HL-60 (cell line): ENCODE measurements at regions not wholly inside any gene's neighbourhood (a gene's known extent, or its start where the extent isn't known, plus 50 kb on each side); places are given as distances from the start of the nearest gene placed in this dataset.

ENCODE experiments used
- DNase-seq, 2 experiments: peaks; one replicate each; pipeline ENCODE4 v3.0.0-alpha.2; 2010 to 2020; ENCODE audit warnings: low read depth in 1 of 2, low spot score in 1 of 2
- H3K27ac ChIP-seq: fragments of 250-450 bp; sonication (Bioruptor Pico); replicated peaks from 2 replicates; pipeline ENCODE4 v1.5.1; 2020; ENCODE audit warnings: mild to moderate bottlenecking, moderate library complexity
- H3K27me3 ChIP-seq: fragments of 250-450 bp; sonication (Bioruptor Pico); 2 replicates; pipeline ENCODE4 v1.5.1; 2021; ENCODE audit warnings: mild to moderate bottlenecking, moderate library complexity; ENCODE audit not compliant: insufficient read depth, poor library complexity, severe bottlenecking
- H3K4me3 ChIP-seq: replicated peaks from 2 replicates; pipeline ENCODE4 v1.5.1; 2011; ENCODE audit warnings: mild to moderate bottlenecking, control low read depth, low read length; ENCODE audit not compliant: insufficient read depth
- GABPA ChIP-seq: IDR thresholded peaks from 2 replicates; pipeline ENCODE4 v1.6.1; 2012; ENCODE audit warnings: low read depth
- POLR2AphosphoS5 ChIP-seq: IDR thresholded peaks from 2 replicates; pipeline ENCODE4 v1.6.1; 2012; ENCODE audit warnings: low read depth
- SPI1 ChIP-seq: IDR thresholded peaks from 2 replicates; pipeline ENCODE4 v1.6.1; 2012; ENCODE audit warnings: low read depth, mild to moderate bottlenecking, borderline replicate concordance
- TF ChIP-seq, protein P1 (sequence below): IDR thresholded peaks from 2 replicates; pipeline ENCODE4 v1.6.1; 2012; ENCODE audit warnings: low read depth; ENCODE audit not compliant: insufficient replicate concordance
- TF ChIP-seq, protein P2 (sequence below): IDR thresholded peaks from one replicate; pipeline ENCODE4 v1.5.1; 2011; ENCODE audit warnings: low read length, control low read depth, inconsistent platforms; ENCODE audit not compliant: insufficient read depth

DNA sequence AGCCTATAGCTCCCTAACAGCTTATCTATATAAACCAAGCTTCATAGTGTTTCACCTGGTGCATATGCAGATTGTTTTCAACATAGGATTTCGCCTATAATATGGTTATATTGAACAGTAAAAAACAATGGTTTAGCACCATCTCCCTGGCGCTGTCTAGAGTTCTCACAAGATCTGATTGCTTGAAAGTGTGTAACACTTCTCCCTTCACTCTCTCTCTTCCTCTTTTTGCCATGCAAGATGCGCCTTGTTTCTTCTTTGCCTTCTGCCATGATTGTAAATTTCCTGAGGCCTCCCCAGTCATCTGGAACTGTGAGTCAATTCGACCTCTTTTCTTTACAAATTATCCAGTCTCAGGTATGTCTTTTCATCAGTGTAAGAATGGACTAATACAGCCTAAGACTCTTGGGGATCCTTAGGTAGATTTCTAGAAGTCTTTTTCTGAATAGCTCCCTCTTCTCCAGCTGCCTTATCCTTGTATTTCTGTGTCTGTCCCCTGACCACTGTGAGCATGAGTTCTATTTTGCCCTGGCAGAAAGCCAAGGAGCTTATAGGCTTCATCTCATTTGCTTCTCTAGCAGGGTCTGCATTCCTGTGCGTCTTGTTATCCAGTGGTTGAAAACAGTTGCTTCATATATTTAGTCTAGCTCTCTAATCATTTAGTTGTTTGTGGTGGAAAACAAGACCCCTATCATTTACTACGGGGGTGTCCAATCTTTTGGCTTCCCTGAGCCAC, 401.6 kb downstream of the GPD2 start:
- no peak overlapping the region for H3K27ac ChIP-seq
- no peak for DNase-seq
- H3K4me3 ChIP-seq = no peak overlapping the region
- TF ChIP-seq, protein P1, sequence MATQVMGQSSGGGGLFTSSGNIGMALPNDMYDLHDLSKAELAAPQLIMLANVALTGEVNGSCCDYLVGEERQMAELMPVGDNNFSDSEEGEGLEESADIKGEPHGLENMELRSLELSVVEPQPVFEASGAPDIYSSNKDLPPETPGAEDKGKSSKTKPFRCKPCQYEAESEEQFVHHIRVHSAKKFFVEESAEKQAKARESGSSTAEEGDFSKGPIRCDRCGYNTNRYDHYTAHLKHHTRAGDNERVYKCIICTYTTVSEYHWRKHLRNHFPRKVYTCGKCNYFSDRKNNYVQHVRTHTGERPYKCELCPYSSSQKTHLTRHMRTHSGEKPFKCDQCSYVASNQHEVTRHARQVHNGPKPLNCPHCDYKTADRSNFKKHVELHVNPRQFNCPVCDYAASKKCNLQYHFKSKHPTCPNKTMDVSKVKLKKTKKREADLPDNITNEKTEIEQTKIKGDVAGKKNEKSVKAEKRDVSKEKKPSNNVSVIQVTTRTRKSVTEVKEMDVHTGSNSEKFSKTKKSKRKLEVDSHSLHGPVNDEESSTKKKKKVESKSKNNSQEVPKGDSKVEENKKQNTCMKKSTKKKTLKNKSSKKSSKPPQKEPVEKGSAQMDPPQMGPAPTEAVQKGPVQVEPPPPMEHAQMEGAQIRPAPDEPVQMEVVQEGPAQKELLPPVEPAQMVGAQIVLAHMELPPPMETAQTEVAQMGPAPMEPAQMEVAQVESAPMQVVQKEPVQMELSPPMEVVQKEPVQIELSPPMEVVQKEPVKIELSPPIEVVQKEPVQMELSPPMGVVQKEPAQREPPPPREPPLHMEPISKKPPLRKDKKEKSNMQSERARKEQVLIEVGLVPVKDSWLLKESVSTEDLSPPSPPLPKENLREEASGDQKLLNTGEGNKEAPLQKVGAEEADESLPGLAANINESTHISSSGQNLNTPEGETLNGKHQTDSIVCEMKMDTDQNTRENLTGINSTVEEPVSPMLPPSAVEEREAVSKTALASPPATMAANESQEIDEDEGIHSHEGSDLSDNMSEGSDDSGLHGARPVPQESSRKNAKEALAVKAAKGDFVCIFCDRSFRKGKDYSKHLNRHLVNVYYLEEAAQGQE = no peak
- peak; percentile 55; the same call in 1 of the 2 replicates for TF ChIP-seq SPI1
- no peaks in the 10 kb centered on the region for H3K27me3 ChIP-seq

DNA sequence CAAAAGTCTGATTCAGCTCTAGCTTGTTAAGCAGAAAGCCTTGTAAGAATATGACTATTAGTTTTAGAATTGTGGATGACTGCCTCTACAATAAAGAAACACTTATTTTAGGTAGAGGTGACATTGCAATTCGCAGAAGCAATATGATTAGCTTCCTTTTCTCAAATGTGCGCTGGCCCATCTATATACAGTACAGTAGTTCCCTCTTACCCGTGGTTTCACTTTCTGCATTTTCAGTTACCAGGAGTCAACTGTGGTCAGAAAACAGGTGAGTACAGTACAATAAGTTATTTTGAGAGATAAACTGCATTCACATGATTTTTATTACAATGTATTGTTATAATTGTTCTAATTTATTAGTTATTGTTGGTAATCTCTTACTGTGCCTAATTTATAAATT, 405.1 kb downstream of the GPD2 start:
- Histone ChIP-seq H3K27me3 (no peaks in the 10 kb centered on the region), H3K4me3 (no peak overlapping the region), H3K27ac (no peak overlapping the region)
- TF ChIP-seq GABPA (no peak), SPI1 (no peak), POLR2AphosphoS5 (no peak)
- TF ChIP-seq, protein P1 = no peak
- TF ChIP-seq, protein P2, sequence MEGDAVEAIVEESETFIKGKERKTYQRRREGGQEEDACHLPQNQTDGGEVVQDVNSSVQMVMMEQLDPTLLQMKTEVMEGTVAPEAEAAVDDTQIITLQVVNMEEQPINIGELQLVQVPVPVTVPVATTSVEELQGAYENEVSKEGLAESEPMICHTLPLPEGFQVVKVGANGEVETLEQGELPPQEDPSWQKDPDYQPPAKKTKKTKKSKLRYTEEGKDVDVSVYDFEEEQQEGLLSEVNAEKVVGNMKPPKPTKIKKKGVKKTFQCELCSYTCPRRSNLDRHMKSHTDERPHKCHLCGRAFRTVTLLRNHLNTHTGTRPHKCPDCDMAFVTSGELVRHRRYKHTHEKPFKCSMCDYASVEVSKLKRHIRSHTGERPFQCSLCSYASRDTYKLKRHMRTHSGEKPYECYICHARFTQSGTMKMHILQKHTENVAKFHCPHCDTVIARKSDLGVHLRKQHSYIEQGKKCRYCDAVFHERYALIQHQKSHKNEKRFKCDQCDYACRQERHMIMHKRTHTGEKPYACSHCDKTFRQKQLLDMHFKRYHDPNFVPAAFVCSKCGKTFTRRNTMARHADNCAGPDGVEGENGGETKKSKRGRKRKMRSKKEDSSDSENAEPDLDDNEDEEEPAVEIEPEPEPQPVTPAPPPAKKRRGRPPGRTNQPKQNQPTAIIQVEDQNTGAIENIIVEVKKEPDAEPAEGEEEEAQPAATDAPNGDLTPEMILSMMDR = no peak
- DNase-seq = no peak

DNA sequence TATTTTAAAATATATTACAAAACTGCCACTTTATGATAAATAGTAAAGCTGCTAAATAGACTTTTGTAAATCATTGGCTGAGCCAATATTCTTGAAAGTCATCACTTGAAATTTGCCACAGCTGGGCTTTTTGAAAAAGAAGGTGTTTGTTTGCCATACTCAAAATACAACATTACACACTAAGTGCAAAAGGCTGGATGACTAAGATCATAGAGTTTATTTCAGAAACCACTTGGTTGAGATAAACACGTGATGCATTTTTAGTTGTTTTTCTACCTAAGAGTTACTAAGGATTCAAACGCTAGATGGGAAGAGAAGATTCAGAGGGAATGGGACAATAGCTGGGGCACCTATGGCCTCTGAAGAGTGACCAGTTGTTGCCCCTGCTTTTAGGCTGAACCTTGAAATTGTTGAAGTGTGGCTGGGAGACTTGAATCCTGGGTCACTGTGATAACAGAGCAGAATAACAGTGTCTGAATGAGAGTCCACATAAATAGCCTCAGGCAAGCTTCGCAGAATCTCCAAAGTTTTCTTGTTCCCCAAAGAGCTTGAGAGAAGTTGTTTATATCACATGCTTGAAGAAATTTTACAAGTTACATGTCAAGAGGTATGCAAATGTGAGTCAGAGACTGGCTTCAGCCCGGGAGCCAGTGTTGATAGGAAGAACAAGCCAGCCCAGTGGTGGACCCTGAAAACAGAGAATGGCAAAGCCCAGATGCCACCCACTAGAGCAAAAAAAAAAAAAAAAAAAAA, 409.8 kb downstream of the GPD2 start:
- TF ChIP-seq, protein P1 = no peak
- TF ChIP-seq POLR2AphosphoS5 (no peak), SPI1 (no peak)
- TF ChIP-seq, protein P2 = no peak
- DNase-seq = no peak
- Histone ChIP-seq H3K27me3 (no peaks in the 10 kb centered on the region), H3K4me3 (no peak overlapping the region), H3K27ac (no peak overlapping the region)
